Liver (tissue), 3 donors: ENCODE measurements at regions not wholly inside any gene's neighbourhood (a gene's known extent, or its start where the extent isn't known, plus 50 kb on each side); places are given as distances from the start of the nearest gene placed in this dataset.

ENCODE experiments used
- CTCF ChIP-seq: fragments of 150-350 bp; IDR thresholded peaks from 2 replicates; pipeline ENCODE4 v1.5.1; 2017; ENCODE audit warnings: improper control_type of control experiment, low read depth, low read length; ENCODE audit not compliant: missing input control
- EGR1 ChIP-seq, 2 donors: IDR thresholded peaks; 2 replicates each; pipeline ENCODE4 v1.6.1; 2016 to 2018; ENCODE audit warnings: antibody characterized with exemption in 2 of 2, low read depth in 2 of 2
- HNF4A ChIP-seq, 2 donors: conservative IDR thresholded peaks; 2 replicates each; pipeline ENCODE4 v1.6.1; 2016; ENCODE audit warnings: antibody characterized with exemption in 2 of 2, mild to moderate bottlenecking in 2 of 2
- JUND ChIP-seq, 2 donors: IDR thresholded peaks; 2 replicates each; pipeline ENCODE4 v1.6.1; 2016; ENCODE audit warnings: antibody characterized with exemption in 2 of 2
- MAX ChIP-seq: IDR thresholded peaks from 2 replicates; pipeline ENCODE4 v1.6.1; 2016; ENCODE audit warnings: antibody characterized with exemption
- RAD21 ChIP-seq, 2 donors: IDR thresholded peaks; 2 replicates each; pipeline ENCODE4 v1.6.1; 2016; ENCODE audit warnings: antibody characterized with exemption in 2 of 2, mild to moderate bottlenecking in 2 of 2
- SP1 ChIP-seq: IDR thresholded peaks from 2 replicates; pipeline ENCODE4 v1.6.1; 2018; ENCODE audit warnings: antibody characterized with exemption, mild to moderate bottlenecking
- TAF1 ChIP-seq: conservative IDR thresholded peaks from 2 replicates; pipeline ENCODE4 v1.6.1; 2016; ENCODE audit warnings: antibody characterized with exemption, mild to moderate bottlenecking
- YY1 ChIP-seq: IDR thresholded peaks from 2 replicates; pipeline ENCODE4 v1.6.1; 2016; ENCODE audit warnings: antibody characterized with exemption, mild to moderate bottlenecking
- TF ChIP-seq, protein P1 (sequence below): IDR thresholded peaks from 2 replicates; pipeline ENCODE4 v1.6.1; 2016; ENCODE audit warnings: antibody characterized with exemption, mild to moderate bottlenecking
- TF ChIP-seq, protein P2 (sequence below): IDR thresholded peaks from 2 replicates; pipeline ENCODE4 v1.6.1; 2016; ENCODE audit warnings: antibody characterized with exemption
- TF ChIP-seq, protein P3 (sequence below): IDR thresholded peaks from 2 replicates; pipeline ENCODE4 v1.6.1; 2016; ENCODE audit warnings: antibody characterized with exemption
- donor health status: healthy.
- donor health status: healthy.

DNA sequence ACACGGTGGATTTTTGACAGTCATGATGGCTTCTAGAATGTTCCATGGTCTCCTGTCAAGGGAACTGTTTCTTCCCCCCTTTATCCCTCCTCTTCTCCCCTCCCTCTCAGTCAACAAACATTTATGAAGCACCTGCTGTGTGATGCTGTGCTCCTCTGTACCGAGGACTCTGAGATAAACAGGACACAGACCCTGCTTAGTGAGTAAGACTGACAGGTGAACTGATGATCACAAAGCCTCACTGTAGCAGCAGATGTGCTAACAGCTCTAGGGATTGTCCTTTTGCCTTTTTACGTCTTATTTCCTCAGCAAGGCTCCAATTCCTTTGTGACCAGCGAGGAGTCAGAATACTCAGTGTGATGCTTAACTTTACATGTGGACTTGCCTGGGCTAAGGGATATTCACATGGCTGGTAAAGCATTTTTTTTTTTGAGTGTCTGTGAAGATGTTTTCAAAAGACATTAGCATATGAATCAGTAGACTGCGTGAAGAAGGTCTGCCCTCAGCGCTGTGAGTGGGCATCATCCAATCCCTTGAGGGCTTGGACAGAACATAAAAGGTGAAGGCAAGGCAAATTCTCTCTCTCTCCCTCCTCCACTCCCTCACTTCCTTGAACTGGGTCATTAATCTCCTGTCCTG, 170.1 kb downstream of the ADRA2A start:
- TF ChIP-seq CTCF (no peak), EGR1 (IDR thresholded peaks at IDR 0.05; ENCODE audit: low read depth in 2 of 2) (no peak), HNF4A (conservative IDR thresholded peaks at IDR 0.05) (no peak), MAX (no peak), SP1 (no peak), RAD21 (IDR thresholded peaks at IDR 0.05) (no peak), YY1 (no peak), JUND (IDR thresholded peaks at IDR 0.05) (no peak), TAF1 (no peak)
- TF ChIP-seq, protein P1, sequence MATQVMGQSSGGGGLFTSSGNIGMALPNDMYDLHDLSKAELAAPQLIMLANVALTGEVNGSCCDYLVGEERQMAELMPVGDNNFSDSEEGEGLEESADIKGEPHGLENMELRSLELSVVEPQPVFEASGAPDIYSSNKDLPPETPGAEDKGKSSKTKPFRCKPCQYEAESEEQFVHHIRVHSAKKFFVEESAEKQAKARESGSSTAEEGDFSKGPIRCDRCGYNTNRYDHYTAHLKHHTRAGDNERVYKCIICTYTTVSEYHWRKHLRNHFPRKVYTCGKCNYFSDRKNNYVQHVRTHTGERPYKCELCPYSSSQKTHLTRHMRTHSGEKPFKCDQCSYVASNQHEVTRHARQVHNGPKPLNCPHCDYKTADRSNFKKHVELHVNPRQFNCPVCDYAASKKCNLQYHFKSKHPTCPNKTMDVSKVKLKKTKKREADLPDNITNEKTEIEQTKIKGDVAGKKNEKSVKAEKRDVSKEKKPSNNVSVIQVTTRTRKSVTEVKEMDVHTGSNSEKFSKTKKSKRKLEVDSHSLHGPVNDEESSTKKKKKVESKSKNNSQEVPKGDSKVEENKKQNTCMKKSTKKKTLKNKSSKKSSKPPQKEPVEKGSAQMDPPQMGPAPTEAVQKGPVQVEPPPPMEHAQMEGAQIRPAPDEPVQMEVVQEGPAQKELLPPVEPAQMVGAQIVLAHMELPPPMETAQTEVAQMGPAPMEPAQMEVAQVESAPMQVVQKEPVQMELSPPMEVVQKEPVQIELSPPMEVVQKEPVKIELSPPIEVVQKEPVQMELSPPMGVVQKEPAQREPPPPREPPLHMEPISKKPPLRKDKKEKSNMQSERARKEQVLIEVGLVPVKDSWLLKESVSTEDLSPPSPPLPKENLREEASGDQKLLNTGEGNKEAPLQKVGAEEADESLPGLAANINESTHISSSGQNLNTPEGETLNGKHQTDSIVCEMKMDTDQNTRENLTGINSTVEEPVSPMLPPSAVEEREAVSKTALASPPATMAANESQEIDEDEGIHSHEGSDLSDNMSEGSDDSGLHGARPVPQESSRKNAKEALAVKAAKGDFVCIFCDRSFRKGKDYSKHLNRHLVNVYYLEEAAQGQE = no peak
- TF ChIP-seq, protein P2, sequence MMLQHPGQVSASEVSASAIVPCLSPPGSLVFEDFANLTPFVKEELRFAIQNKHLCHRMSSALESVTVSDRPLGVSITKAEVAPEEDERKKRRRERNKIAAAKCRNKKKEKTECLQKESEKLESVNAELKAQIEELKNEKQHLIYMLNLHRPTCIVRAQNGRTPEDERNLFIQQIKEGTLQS = no peak
- TF ChIP-seq, protein P3, sequence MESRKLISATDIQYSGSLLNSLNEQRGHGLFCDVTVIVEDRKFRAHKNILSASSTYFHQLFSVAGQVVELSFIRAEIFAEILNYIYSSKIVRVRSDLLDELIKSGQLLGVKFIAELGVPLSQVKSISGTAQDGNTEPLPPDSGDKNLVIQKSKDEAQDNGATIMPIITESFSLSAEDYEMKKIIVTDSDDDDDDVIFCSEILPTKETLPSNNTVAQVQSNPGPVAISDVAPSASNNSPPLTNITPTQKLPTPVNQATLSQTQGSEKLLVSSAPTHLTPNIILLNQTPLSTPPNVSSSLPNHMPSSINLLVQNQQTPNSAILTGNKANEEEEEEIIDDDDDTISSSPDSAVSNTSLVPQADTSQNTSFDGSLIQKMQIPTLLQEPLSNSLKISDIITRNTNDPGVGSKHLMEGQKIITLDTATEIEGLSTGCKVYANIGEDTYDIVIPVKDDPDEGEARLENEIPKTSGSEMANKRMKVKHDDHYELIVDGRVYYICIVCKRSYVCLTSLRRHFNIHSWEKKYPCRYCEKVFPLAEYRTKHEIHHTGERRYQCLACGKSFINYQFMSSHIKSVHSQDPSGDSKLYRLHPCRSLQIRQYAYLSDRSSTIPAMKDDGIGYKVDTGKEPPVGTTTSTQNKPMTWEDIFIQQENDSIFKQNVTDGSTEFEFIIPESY = no peak
